SU-DHL-6 (cell line): ENCODE measurements at regions not wholly inside any gene's neighbourhood (a gene's known extent, or its start where the extent isn't known, plus 50 kb on each side); places are given as distances from the start of the nearest gene placed in this dataset.

Experiments
- H2AFZ ChIP-seq: fragments of 200-600 bp; sonication (generic); 2 replicates; pipeline ENCODE4 v1.6.1; 2014; ENCODE audit warnings: low read depth, mild to moderate bottlenecking, moderate library complexity, mixed read lengths, antibody characterized with exemption, low read length; ENCODE audit not compliant: severe bottlenecking
- H3F3A ChIP-seq: fragments of 200-600 bp; shearing (Covaris generic); 2 replicates; pipeline ENCODE4 v1.6.0; 2016; ENCODE audit warnings: antibody characterized with exemption, mild to moderate bottlenecking; ENCODE audit not compliant: insufficient read depth
- H3K27ac ChIP-seq: fragments of 200-600 bp; sonication (generic); 2 replicates; pipeline ENCODE4 v1.5.1; 2016; ENCODE audit warnings: low read depth, mild to moderate bottlenecking, low read length, moderate library complexity, mixed read lengths
- H3K27me3 ChIP-seq: fragments of 200-600 bp; sonication (generic), shearing (Covaris generic); 2 replicates; pipeline ENCODE4 v1.6.0; 2014; ENCODE audit warnings: mild to moderate bottlenecking, low read length
- H3K36me3 ChIP-seq: fragments of 200-600 bp; sonication (generic); 2 replicates; pipeline ENCODE4 v1.6.1; 2014; ENCODE audit warnings: mild to moderate bottlenecking, low read length, mixed read lengths
- H3K4me2 ChIP-seq: fragments of 300-600, 200-600 bp; shearing (Covaris generic), sonication (generic); 2 replicates; pipeline ENCODE4 v1.6.0; 2014; ENCODE audit warnings: low read length, low read depth, mild to moderate bottlenecking; ENCODE audit not compliant: poor library complexity, severe bottlenecking
- H3K4me3 ChIP-seq: fragments of 200-600 bp; sonication (generic); 2 replicates; pipeline ENCODE4 v1.5.1; 2014; ENCODE audit warnings: antibody characterized with exemption, low read length, mild to moderate bottlenecking, mixed read lengths; ENCODE audit not compliant: insufficient read depth, poor library complexity, severe bottlenecking
- H3K79me2 ChIP-seq: fragments of 200-600 bp; sonication (generic); 2 replicates; pipeline ENCODE4 v1.6.1; 2014; ENCODE audit warnings: mild to moderate bottlenecking, low read length, moderate library complexity; ENCODE audit not compliant: insufficient read depth
- H3K9ac ChIP-seq: fragments of 200-600 bp; sonication (generic); 2 replicates; pipeline ENCODE4 v1.7.0; 2014; ENCODE audit warnings: mild to moderate bottlenecking, low read length
- H3K9me2 ChIP-seq: fragments of 200-600 bp; sonication (generic); replicated peaks from 2 replicates; pipeline ENCODE4 v1.6.1; 2014; ENCODE audit warnings: low read length; ENCODE audit not compliant: insufficient read depth
- H3K9me3 ChIP-seq: fragments of 200-600 bp; sonication (generic); 2 replicates; pipeline ENCODE4 v1.6.1; 2014; ENCODE audit warnings: low read length, mixed read lengths; ENCODE audit not compliant: insufficient read depth
- H4K20me1 ChIP-seq: fragments of 200-600 bp; sonication (generic); 2 replicates; pipeline ENCODE4 v1.6.1; 2014; ENCODE audit warnings: low read depth, mild to moderate bottlenecking, antibody characterized with exemption, low read length, moderate library complexity, mixed read lengths
- CTCF ChIP-seq: fragments of 200-600 bp; sonication (generic); IDR thresholded peaks from one replicate; pipeline ENCODE4 v1.5.1; 2017; ENCODE audit warnings: antibody characterized with exemption, mild to moderate bottlenecking, low read length, moderate library complexity; ENCODE audit not compliant: insufficient read depth, poor library complexity, severe bottlenecking
- EZH2phosphoT487 ChIP-seq: fragments of 200-600 bp; sonication (generic), shearing (Covaris generic); conservative IDR thresholded peaks from 2 replicates; pipeline ENCODE4 v1.6.1; 2018; ENCODE audit warnings: mild to moderate bottlenecking, antibody characterized with exemption, low read length, moderate library complexity, mixed read lengths

- Histone ChIP-seq H2AFZ (no peak overlapping the region), H3K9ac (no peak overlapping the region), H3K36me3 (no peaks in the 10 kb centered on the region), H3K27me3 (no peaks in the 10 kb centered on the region), H3K79me2 (no peaks in the 10 kb centered on the region), H4K20me1 (no peaks in the 10 kb centered on the region), H3K9me2 (no peaks in the 10 kb centered on the region), H3K9me3 (no peaks in the 10 kb centered on the region), H3F3A (no peaks in the 10 kb centered on the region), H3K4me2 (no peak overlapping the region), H3K4me3 (no peak overlapping the region), H3K27ac (no peak overlapping the region)
- TF ChIP-seq CTCF (no peak), EZH2phosphoT487 (no peak)
These were observed 78.9 kb upstream of the LMO4 start for GRCh38 chr1:87249803-87250202.

GRCh38 chr1:87250336-87250735 lies 78.3 kb upstream of the LMO4 start:
- Histone ChIP-seq H3K36me3 (no peaks in the 10 kb centered on the region), H4K20me1 (no peaks in the 10 kb centered on the region), H3K79me2 (no peaks in the 10 kb centered on the region), H3K27ac (no peak overlapping the region), H3K9ac (no peak overlapping the region), H2AFZ (no peak overlapping the region), H3K27me3 (no peaks in the 10 kb centered on the region), H3K4me3 (no peak overlapping the region), H3F3A (no peaks in the 10 kb centered on the region), H3K4me2 (no peak overlapping the region), H3K9me2 (no peaks in the 10 kb centered on the region), H3K9me3 (no peaks in the 10 kb centered on the region)
- no peak for TF ChIP-seq CTCF
- no peak for TF ChIP-seq EZH2phosphoT487

- Histone ChIP-seq H3K9me2 (no peaks in the 10 kb centered on the region), H3K79me2 (no peaks in the 10 kb centered on the region), H3K36me3 (no peaks in the 10 kb centered on the region), H3F3A (no peaks in the 10 kb centered on the region), H3K27ac (no peak overlapping the region), H3K4me2 (no peak overlapping the region), H3K9me3 (no peaks in the 10 kb centered on the region), H4K20me1 (no peaks in the 10 kb centered on the region), H3K4me3 (no peak overlapping the region), H3K9ac (no peak overlapping the region), H3K27me3 (no peaks in the 10 kb centered on the region), H2AFZ (no peak overlapping the region)
- TF ChIP-seq CTCF (no peak), EZH2phosphoT487 (no peak)
These were observed 76.3 kb upstream of the LMO4 start for GRCh38 chr1:87252406-87252805.

GRCh38 chr1:87262688-87263087 lies 66.0 kb upstream of the LMO4 start:
- Histone ChIP-seq H3F3A (no peaks in the 10 kb centered on the region), H3K9me2 (no peaks in the 10 kb centered on the region), H2AFZ (no peak overlapping the region), H3K79me2 (no peaks in the 10 kb centered on the region), H3K27ac (no peak overlapping the region), H3K9me3 (no peaks in the 10 kb centered on the region), H3K4me3 (no peak overlapping the region), H3K36me3 (no peaks in the 10 kb centered on the region), H4K20me1 (no peaks in the 10 kb centered on the region), H3K27me3 (no peaks in the 10 kb centered on the region), H3K4me2 (no peak overlapping the region), H3K9ac (no peak overlapping the region)
- TF ChIP-seq CTCF (no peak), EZH2phosphoT487 (no peak)
